ENCODE measurements at regions not wholly inside any gene's neighbourhood (a gene's known extent, or its start where the extent isn't known, plus 50 kb on each side); places are given as distances from the start of the nearest gene placed in this dataset.

GRCh38 chr9:134983506-134984371, 66.0 kb upstream of the FCN1 start:
- no peak for TF ChIP-seq CTCF (IDR thresholded peaks at IDR 0.05; ENCODE audit: insufficient read depth, low read depth, low read length)
- no peak for TF ChIP-seq EZH2 (IDR thresholded peaks at IDR 0.05; ENCODE audit: insufficient read depth, low read length)
